ENCODE measurements at regions not wholly inside any gene's neighbourhood (a gene's known extent, or its start where the extent isn't known, plus 50 kb on each side); places are given as distances from the start of the nearest gene placed in this dataset.
"Not testable (repeated sequence)": the region's sequence is repeated elsewhere in the genome, so short reads cannot be mapped to it uniquely, and the experiment has no call there.

DNA sequence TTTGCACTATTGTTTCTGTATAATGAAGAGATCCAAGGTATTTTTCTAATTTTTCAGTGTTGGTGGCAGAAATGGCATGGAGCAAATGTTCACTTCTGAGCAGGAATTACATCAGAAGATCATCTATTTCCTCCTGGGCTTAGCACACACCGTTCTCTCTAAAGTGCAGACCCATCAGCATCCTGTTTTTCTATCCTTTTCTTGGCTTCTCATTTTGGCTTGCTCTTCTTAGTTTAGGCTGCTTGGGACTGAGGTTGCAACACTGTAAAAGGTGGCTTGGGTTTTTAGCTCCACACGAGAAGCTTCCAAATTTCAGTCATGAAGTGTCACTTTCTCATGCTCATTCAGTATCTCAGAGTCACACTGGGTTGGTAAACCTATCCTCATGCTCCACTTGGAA, 79.9 kb upstream of the SMIM30 start:
- no peak for DNase-seq (ENCODE audit: low spot score)
- no peak overlapping the region for H3K27ac ChIP-seq
- CTCF ChIA-PET, result no interaction called here
- TF ChIP-seq, protein P1, sequence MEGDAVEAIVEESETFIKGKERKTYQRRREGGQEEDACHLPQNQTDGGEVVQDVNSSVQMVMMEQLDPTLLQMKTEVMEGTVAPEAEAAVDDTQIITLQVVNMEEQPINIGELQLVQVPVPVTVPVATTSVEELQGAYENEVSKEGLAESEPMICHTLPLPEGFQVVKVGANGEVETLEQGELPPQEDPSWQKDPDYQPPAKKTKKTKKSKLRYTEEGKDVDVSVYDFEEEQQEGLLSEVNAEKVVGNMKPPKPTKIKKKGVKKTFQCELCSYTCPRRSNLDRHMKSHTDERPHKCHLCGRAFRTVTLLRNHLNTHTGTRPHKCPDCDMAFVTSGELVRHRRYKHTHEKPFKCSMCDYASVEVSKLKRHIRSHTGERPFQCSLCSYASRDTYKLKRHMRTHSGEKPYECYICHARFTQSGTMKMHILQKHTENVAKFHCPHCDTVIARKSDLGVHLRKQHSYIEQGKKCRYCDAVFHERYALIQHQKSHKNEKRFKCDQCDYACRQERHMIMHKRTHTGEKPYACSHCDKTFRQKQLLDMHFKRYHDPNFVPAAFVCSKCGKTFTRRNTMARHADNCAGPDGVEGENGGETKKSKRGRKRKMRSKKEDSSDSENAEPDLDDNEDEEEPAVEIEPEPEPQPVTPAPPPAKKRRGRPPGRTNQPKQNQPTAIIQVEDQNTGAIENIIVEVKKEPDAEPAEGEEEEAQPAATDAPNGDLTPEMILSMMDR (conservative IDR thresholded peaks at IDR 0.05; ENCODE audit: low read depth), result no peak
- POLR2A ChIA-PET (ENCODE audit: low non-redundant PET), result no interaction called here

DNA sequence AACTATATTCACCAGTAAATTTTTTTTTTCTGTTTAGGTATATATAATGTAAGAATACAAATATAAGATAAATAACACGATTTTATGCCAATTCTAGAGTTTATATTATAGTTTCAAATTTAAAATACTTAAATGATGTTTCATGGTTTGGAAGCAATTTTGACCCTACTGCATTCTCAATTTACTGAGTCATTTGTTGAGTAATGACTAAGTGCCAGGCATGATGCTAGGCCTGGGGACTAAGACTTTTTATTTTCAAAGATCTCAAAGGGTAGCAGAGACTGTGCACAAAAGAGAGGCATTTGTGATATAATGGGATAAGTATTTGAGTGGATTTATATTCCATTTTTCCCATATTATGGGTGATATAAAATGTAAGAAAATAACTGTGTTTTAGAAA, 78.9 kb upstream of the SMIM30 start:
- CTCF ChIA-PET, result no interaction called here
- DNase-seq (ENCODE audit: low spot score), result no peak
- no peak overlapping the region for H3K27ac ChIP-seq
- POLR2A ChIA-PET (ENCODE audit: low non-redundant PET), result no interaction called here
- TF ChIP-seq, protein P1 (conservative IDR thresholded peaks at IDR 0.05; ENCODE audit: low read depth), result no peak

DNA sequence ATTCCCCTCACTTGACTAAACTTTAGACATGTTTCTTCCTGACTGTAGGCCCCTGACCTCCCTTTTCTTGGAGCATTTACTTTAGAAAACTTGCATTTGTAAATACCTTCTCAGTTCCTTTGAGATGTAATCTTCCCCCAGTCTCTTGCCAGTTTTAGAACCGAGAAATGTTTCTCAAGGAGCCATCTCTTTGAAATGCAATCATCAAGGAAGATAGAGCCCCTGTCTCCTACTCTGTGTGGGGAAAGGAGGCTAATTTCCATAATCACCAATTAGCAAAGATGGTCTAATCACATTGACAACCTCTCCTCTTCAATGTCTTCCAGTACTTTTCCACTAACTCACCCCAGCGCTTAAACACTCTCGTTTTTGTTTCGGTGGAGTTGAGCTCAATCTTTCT, 70.0 kb upstream of the SMIM30 start:
- H3K27ac ChIP-seq, result no peak overlapping the region
- ChIA-PET CTCF (no interaction called here), POLR2A (ENCODE audit: low non-redundant PET) (no interaction called here)
- TF ChIP-seq, protein P1 (conservative IDR thresholded peaks at IDR 0.05; ENCODE audit: low read depth), result no peak
- DNase-seq (ENCODE audit: low spot score), result no peak

DNA sequence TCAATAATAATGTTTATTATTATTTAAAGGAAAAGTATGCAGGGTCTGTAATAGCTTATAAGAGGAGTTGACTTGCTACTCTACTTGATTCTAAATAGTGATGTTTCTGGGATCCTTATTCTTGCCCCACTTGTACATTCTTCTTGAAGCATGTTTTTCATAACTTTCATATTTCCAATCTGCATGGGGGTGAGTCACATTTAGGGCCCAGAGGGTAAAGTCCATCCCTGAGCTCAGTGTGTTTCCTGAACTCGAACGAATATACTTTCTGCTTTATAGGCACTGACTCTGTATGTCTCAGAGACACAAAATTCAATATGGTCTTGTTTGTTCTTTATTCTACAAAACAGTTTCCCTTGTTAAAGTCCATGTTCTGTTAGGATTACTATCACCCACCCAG, 61.0 kb upstream of the SMIM30 start:
- TF ChIP-seq, protein P1 (conservative IDR thresholded peaks at IDR 0.05; ENCODE audit: low read depth), result no peak
- CTCF ChIA-PET, result no interaction called here
- no peak overlapping the region for H3K27ac ChIP-seq
- no peak for DNase-seq (ENCODE audit: low spot score)
- POLR2A ChIA-PET (ENCODE audit: low non-redundant PET), result no interaction called here

DNA sequence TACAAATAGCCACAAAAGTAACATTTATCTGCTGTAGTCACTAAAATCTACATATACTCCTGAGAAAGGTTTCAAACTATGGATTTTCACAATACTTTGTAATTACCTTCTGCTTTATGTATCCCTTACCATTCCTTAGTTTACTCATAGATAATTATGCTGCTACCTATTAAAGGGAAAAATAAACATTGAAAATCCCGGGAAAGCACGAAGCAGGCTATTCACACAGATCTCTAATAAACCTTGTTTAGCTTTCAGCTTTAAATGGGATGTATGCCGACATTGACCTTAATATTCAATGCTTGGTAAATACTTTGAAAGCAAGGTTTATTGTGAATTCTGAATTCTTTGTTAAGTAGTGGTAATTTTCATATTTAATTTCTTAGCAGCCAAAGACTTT, 58.5 kb upstream of the SMIM30 start:
- ChIA-PET POLR2A (ENCODE audit: low non-redundant PET) (no interaction called here), CTCF (no interaction called here)
- TF ChIP-seq, protein P1 (conservative IDR thresholded peaks at IDR 0.05; ENCODE audit: low read depth), result no peak
- no peak overlapping the region for H3K27ac ChIP-seq
- DNase-seq (ENCODE audit: low spot score), result no peak

DNA sequence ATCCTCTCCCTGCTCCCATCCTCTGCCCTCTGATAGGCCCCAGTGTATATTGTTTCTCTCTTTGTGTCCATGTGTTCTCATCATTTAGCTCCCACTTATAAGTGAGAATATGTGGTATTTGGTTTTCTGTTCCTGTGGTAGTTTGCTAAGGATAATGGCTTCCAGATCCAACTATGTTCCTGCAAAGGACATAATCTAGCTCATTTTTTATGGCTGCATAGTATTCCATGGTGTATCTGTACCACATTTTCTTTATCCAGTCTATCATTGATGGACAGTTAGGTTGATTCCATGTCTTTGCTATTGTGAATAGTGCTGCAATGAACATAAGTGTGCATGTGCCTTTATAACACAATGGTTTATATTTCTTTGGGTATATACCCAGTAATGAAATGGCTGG, 57.8 kb upstream of the SMIM30 start:
- CTCF ChIA-PET; H3K27ac ChIP-seq; POLR2A ChIA-PET (ENCODE audit: low non-redundant PET); DNase-seq (ENCODE audit: low spot score): not testable (repeated sequence)

DNA sequence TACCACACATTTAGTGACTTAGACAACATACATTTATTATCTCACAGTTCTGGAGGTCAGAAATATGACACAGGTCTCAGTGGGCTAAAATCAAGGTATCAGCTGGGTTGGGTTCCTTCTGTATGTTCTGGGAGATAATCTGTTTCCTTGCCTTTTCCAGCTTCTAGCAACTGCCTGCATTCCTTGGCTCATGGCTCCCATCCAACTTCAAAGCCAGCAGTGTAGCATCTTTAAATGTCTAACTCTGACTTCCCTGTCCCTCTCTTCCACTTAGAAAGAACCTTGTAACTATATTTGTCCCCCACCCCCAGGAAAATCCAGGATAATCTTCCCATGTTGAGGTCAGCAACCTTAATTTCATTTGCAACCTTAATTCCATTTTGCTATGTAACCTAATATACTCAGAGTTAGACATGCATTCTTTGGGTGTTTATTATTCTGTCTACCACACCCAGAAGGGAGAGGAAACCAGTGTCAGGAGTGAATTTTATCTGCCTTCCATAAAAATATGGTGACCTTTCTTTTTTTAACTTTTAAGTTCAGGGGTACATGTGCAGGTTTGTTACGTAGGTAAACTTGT, 57.3 kb upstream of the SMIM30 start:
- no peak for DNase-seq (ENCODE audit: low spot score)
- POLR2A ChIA-PET (ENCODE audit: low non-redundant PET), result no interaction called here
- CTCF ChIA-PET, result no interaction called here
- H3K27ac ChIP-seq, result no peak overlapping the region
- TF ChIP-seq, protein P1 (conservative IDR thresholded peaks at IDR 0.05; ENCODE audit: low read depth), result no peak

Measured in RWPE1 (cell line).